ENCODE measurements at regions not wholly inside any gene's neighbourhood (a gene's known extent, or its start where the extent isn't known, plus 50 kb on each side); places are given as distances from the start of the nearest gene placed in this dataset.

- Histone ChIP-seq H3K4me1 (ENCODE audit: insufficient read depth) (no peaks in the 10 kb centered on the region), H3K36me3 (ENCODE audit: insufficient read depth) (no peaks in the 10 kb centered on the region), H3K27ac (ENCODE audit: low read depth) (no peak overlapping the region), H3K4me3 (ENCODE audit: low read depth, low read length) (no peak overlapping the region)
- no peak for DNase-seq (ENCODE audit: extremely low spot score)
- WGBS: 50% methylated on average over 7 of the region's 7 CpGs
Observed at GRCh38 chr2:60331115-60331809, 222.2 kb downstream of the BCL11A start.

- Histone ChIP-seq H3K36me3 (ENCODE audit: insufficient read depth) (no peaks in the 10 kb centered on the region), H3K4me1 (ENCODE audit: insufficient read depth) (no peaks in the 10 kb centered on the region), H3K27ac (ENCODE audit: low read depth) (no peak overlapping the region), H3K4me3 (ENCODE audit: low read depth, low read length) (no peak overlapping the region)
- no peak for DNase-seq (ENCODE audit: extremely low spot score)
- WGBS: 86% methylated on average over 3 of the region's 3 CpGs
Observed at GRCh38 chr2:60329225-60329624, 224.2 kb downstream of the BCL11A start.

- Histone ChIP-seq H3K4me3 (ENCODE audit: low read depth, low read length) (no peak overlapping the region), H3K36me3 (ENCODE audit: insufficient read depth) (no peaks in the 10 kb centered on the region), H3K27ac (ENCODE audit: low read depth) (no peak overlapping the region), H3K4me1 (ENCODE audit: insufficient read depth) (no peaks in the 10 kb centered on the region)
- no peak for DNase-seq (ENCODE audit: extremely low spot score)
- 89% methylated on average over 5 of the region's 5 CpGs for WGBS
Observed at GRCh38 chr2:60324536-60324935, 228.9 kb downstream of the BCL11A start.

- WGBS: 89% methylated on average over 14 of the region's 14 CpGs
- H3K27ac ChIP-seq (ENCODE audit: low read depth): no peak overlapping the region
Observed at GRCh38 chr2:60321816-60322215, 231.6 kb downstream of the BCL11A start.

GRCh38 chr2:60320724-60321123, 232.7 kb downstream of the BCL11A start:
- Histone ChIP-seq H3K4me3 (ENCODE audit: low read depth, low read length) (no peak overlapping the region), H3K36me3 (ENCODE audit: insufficient read depth) (no peaks in the 10 kb centered on the region), H3K4me1 (ENCODE audit: insufficient read depth) (no peaks in the 10 kb centered on the region), H3K27ac (ENCODE audit: low read depth) (no peak overlapping the region)
- no peak for DNase-seq (ENCODE audit: extremely low spot score)
- WGBS: 84% methylated on average over 5 of the region's 5 CpGs

More at GRCh38 chr2:60321816-60322215, 231.6 kb downstream of the BCL11A start:
- Histone ChIP-seq H3K4me1 (ENCODE audit: insufficient read depth) (no peaks in the 10 kb centered on the region), H3K36me3 (ENCODE audit: insufficient read depth) (no peaks in the 10 kb centered on the region), H3K4me3 (ENCODE audit: low read depth, low read length) (no peak overlapping the region)
- DNase-seq (ENCODE audit: extremely low spot score): no peak

GRCh38 chr2:60319031-60319547, 234.4 kb downstream of the BCL11A start:
- Histone ChIP-seq H3K4me3 (ENCODE audit: low read depth, low read length) (no peak overlapping the region), H3K4me1 (ENCODE audit: insufficient read depth) (no peaks in the 10 kb centered on the region), H3K36me3 (ENCODE audit: insufficient read depth) (no peaks in the 10 kb centered on the region), H3K27ac (ENCODE audit: low read depth) (no peak overlapping the region)
- 77% methylated on average over 3 of the region's 3 CpGs for WGBS
- DNase-seq (ENCODE audit: extremely low spot score): no peak

GRCh38 chr2:60318544-60318943, 234.9 kb downstream of the BCL11A start:
- 33% methylated on average over 9 of the region's 9 CpGs for WGBS
- no peak for DNase-seq (ENCODE audit: extremely low spot score)

GRCh38 chr2:60317844-60318243, 235.6 kb downstream of the BCL11A start:
- WGBS: 69% methylated on average over 8 of the region's 8 CpGs
- Histone ChIP-seq H3K4me3 (ENCODE audit: low read depth, low read length) (no peak overlapping the region), H3K36me3 (ENCODE audit: insufficient read depth) (no peaks in the 10 kb centered on the region)

More at GRCh38 chr2:60318544-60318943, 234.9 kb downstream of the BCL11A start:
- Histone ChIP-seq H3K4me3 (ENCODE audit: low read depth, low read length) (no peak overlapping the region), H3K27ac (ENCODE audit: low read depth) (no peak overlapping the region), H3K36me3 (ENCODE audit: insufficient read depth) (no peaks in the 10 kb centered on the region), H3K4me1 (ENCODE audit: insufficient read depth) (no peaks in the 10 kb centered on the region)

GRCh38 chr2:60317034-60317386, 236.4 kb downstream of the BCL11A start:
- no peak overlapping the region for H3K27ac ChIP-seq (ENCODE audit: low read depth)
- 71% methylated on average over 2 of the region's 2 CpGs for WGBS
- H3K4me1 ChIP-seq (ENCODE audit: insufficient read depth): no peaks in the 10 kb centered on the region
- no peak for DNase-seq (ENCODE audit: extremely low spot score)
- H3K36me3 ChIP-seq (ENCODE audit: insufficient read depth): no peaks in the 10 kb centered on the region
- no peak overlapping the region for H3K4me3 ChIP-seq (ENCODE audit: low read depth, low read length)

More at GRCh38 chr2:60317844-60318243, 235.6 kb downstream of the BCL11A start:
- H3K4me1 ChIP-seq (ENCODE audit: insufficient read depth): no peaks in the 10 kb centered on the region
- no peak overlapping the region for H3K27ac ChIP-seq (ENCODE audit: low read depth)
- DNase-seq (ENCODE audit: extremely low spot score): no peak

GRCh38 chr2:60316381-60317033, 236.9 kb downstream of the BCL11A start:
- Histone ChIP-seq H3K4me1 (ENCODE audit: insufficient read depth) (no peaks in the 10 kb centered on the region), H3K27ac (ENCODE audit: low read depth) (no peak overlapping the region), H3K4me3 (ENCODE audit: low read depth, low read length) (no peak overlapping the region), H3K36me3 (ENCODE audit: insufficient read depth) (no peaks in the 10 kb centered on the region)
- DNase-seq (ENCODE audit: extremely low spot score): no peak
- 73% methylated on average over 7 of the region's 7 CpGs for WGBS

- WGBS: 91% methylated on average over 3 of the region's 3 CpGs
- H3K27ac ChIP-seq (ENCODE audit: low read depth): no peak overlapping the region
- no peaks in the 10 kb centered on the region for H3K4me1 ChIP-seq (ENCODE audit: insufficient read depth)
- no peak for DNase-seq (ENCODE audit: extremely low spot score)
- no peaks in the 10 kb centered on the region for H3K36me3 ChIP-seq (ENCODE audit: insufficient read depth)
- no peak overlapping the region for H3K4me3 ChIP-seq (ENCODE audit: low read depth, low read length)
Observed at GRCh38 chr2:60313470-60314172, 239.8 kb downstream of the BCL11A start.

- H3K27ac ChIP-seq (ENCODE audit: low read depth): no peak overlapping the region
- 95% methylated on average over 1 of the region's 1 CpG for WGBS
- DNase-seq (ENCODE audit: extremely low spot score): no peak
Observed at GRCh38 chr2:60312618-60313017, 240.8 kb downstream of the BCL11A start.

GRCh38 chr2:60311524-60311923, 241.9 kb downstream of the BCL11A start:
- no peak overlapping the region for H3K4me3 ChIP-seq (ENCODE audit: low read depth, low read length)
- no peak for DNase-seq (ENCODE audit: extremely low spot score)
- 93% methylated on average over 1 of the region's 1 CpG for WGBS
- H3K4me1 ChIP-seq (ENCODE audit: insufficient read depth): no peaks in the 10 kb centered on the region
- no peak overlapping the region for H3K27ac ChIP-seq (ENCODE audit: low read depth)
- H3K36me3 ChIP-seq (ENCODE audit: insufficient read depth): no peaks in the 10 kb centered on the region

More at GRCh38 chr2:60312618-60313017, 240.8 kb downstream of the BCL11A start:
- no peaks in the 10 kb centered on the region for H3K36me3 ChIP-seq (ENCODE audit: insufficient read depth)
- no peaks in the 10 kb centered on the region for H3K4me1 ChIP-seq (ENCODE audit: insufficient read depth)
- H3K4me3 ChIP-seq (ENCODE audit: low read depth, low read length): no peak overlapping the region
